GM13977 (cell line): ENCODE measurements at regions not wholly inside any gene's neighbourhood (a gene's known extent, or its start where the extent isn't known, plus 50 kb on each side); places are given as distances from the start of the nearest gene placed in this dataset.
"Not testable (repeated sequence)": the region's sequence is repeated elsewhere in the genome, so short reads cannot be mapped to it uniquely, and the experiment has no call there.

ENCODE experiments used
- DNase-seq: peaks from one replicate; pipeline ENCODE4 v3.0.0; 2012; ENCODE audit warnings: low spot score
- CTCF ChIP-seq: IDR thresholded peaks from 2 replicates; pipeline ENCODE4 v1.5.1; 2012; ENCODE audit warnings: mild to moderate bottlenecking, control low read depth; ENCODE audit not compliant: insufficient read depth; ENCODE audit errors: extremely low read depth, missing control alignments
- in situ Hi-C: fragments of 300-500 bp; cut with MboI; formaldehyde crosslinking; loops from one replicate; pipeline ENCODE4 v1.12.0; 2022; ENCODE audit warnings: low sequenced_read_pairs, low pct_unique_long_range_greater_than_20kb, mixed read lengths, inconsistent platforms; ENCODE audit not compliant: unreplicated experiment

- no peak for DNase-seq
- in situ Hi-C loops: no loop called here
- no peak for TF ChIP-seq CTCF
These were observed 102.7 kb upstream of the PBX1 start for GRCh38 chr1:164456272-164456671.

GRCh38 chr1:164459176-164459575 lies 99.8 kb upstream of the PBX1 start:
- in situ Hi-C loops, DNase-seq: not testable (repeated sequence)

- TF ChIP-seq CTCF: no peak
- in situ Hi-C loops: no loop called here
These were observed 93.0 kb upstream of the PBX1 start for GRCh38 chr1:164466001-164466421.

GRCh38 chr1:164466429-164466828 lies 92.6 kb upstream of the PBX1 start:
- in situ Hi-C loops: no loop called here
- DNase-seq: no peak
- TF ChIP-seq CTCF: no peak

More at GRCh38 chr1:164466001-164466421, 93.0 kb upstream of the PBX1 start:
- no peak for DNase-seq

GRCh38 chr1:164470996-164471395 lies 88.0 kb upstream of the PBX1 start:
- TF ChIP-seq CTCF: no peak
- DNase-seq: no peak
- in situ Hi-C loops: no loop called here

- DNase-seq: no peak
- in situ Hi-C loops: no loop called here
- TF ChIP-seq CTCF: no peak
These were observed 86.1 kb upstream of the PBX1 start for GRCh38 chr1:164472841-164473240.

- no peak for TF ChIP-seq CTCF
- in situ Hi-C loops: no loop called here
These were observed 85.4 kb upstream of the PBX1 start for GRCh38 chr1:164473544-164473943.

GRCh38 chr1:164475834-164476233 lies 83.2 kb upstream of the PBX1 start:
- no peak for TF ChIP-seq CTCF
- in situ Hi-C loops: no loop called here
- DNase-seq: no peak

More at GRCh38 chr1:164473544-164473943, 85.4 kb upstream of the PBX1 start:
- no peak for DNase-seq
